ENCODE measurements at regions not wholly inside any gene's neighbourhood (a gene's known extent, or its start where the extent isn't known, plus 50 kb on each side); places are given as distances from the start of the nearest gene placed in this dataset.

DNA sequence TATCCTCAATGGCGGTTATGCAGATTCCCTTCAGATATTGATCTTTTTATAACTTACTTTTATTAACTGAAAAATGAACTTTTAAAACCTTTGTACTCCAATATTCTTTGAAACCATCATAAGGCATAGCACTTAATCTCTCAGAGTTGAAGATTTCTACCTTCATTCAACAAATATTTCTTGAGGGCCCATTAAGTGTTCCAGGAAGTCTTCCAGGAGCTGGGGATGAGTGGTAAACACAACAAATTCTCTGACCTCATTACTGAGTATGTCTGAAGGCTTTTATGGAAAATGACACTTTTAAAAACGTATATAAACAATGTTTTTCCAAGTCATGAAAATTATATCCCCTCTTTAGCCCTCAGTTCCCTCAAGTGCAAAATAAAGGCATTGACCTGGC is 575.3 kb upstream of the IL12A start:
- Histone ChIP-seq H3K9me3 (peaks cover 0 to 6% (median 0%) of the 10 kb centered on the region in 4 donors), H3K27ac (no peak overlapping the region), H3K4me3 (no peak overlapping the region), H3K36me3 (no peaks in the 10 kb centered on the region), H3K27me3 (no peaks in the 10 kb centered on the region), H3K4me1 (no peaks in the 10 kb centered on the region)
- WGBS, 2 donors = 51 to 65% methylated on average over 2 of the region's 2 CpGs
- no peak for DNase-seq
- intact Hi-C loops (cut with DNase I) = no loop called here
- no peak for TF ChIP-seq CTCF (IDR thresholded peaks at IDR 0.05)
- TF ChIP-seq EP300 (IDR thresholded peaks at IDR 0.05) = no peak
- no peak for TF ChIP-seq POLR2A (IDR thresholded peaks at IDR 0.05)
- TF ChIP-seq POLR2AphosphoS5 (IDR thresholded peaks at IDR 0.05) = no peak

DNA sequence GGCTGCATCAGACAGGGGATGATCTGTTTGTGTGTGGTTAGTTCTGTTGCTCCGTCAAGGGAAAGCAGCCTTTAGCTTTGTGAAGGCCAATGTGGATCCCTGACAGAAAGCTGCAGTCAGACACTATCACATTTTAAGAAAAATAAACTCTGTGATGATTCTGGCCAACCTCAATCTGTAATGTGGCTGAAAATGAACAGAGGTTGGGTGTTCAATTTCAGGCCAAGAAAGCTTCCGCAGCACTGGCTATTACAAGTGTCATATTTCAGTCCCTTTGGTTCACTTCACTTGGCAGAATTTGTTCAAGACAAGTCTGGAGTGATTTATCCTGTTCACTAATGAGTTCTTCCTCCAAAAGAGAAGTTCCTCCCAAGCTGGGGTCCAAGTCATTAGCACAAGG is 571.8 kb upstream of the IL12A start:
- H3K27me3 ChIP-seq = no peaks in the 10 kb centered on the region
- intact Hi-C loops (cut with DNase I) = no loop called here
- no peaks in the 10 kb centered on the region for H3K9me3 ChIP-seq
- no peak overlapping the region for H3K27ac ChIP-seq
- no peak overlapping the region for H3K4me3 ChIP-seq
- H3K4me1 ChIP-seq = no peaks in the 10 kb centered on the region
- DNase-seq = no peak
- H3K36me3 ChIP-seq = no peaks in the 10 kb centered on the region
- WGBS, 2 donors = 55% methylated on average over 2 of the region's 2 CpGs
- TF ChIP-seq POLR2A (IDR thresholded peaks at IDR 0.05) (no peak), EP300 (IDR thresholded peaks at IDR 0.05) (no peak), CTCF (IDR thresholded peaks at IDR 0.05) (no peak), POLR2AphosphoS5 (IDR thresholded peaks at IDR 0.05) (no peak)

DNA sequence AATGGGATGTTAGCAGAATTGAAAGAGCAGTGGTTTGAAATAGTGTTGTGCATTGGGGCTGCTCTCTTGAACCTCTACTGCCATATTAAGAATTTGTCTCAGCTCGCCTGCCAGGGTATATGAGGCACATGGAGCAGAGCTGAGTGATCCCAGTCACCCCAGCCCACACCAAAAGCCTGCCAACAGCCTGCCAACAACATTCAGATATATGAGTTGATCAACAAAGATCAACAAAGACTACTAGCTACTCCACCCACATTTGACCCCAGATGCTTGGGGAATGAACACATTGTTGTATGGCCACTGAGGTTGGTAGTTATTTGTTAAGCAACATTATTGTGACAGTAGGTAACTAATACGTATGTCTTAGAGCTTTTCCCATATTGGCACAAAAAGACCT is 570.9 kb upstream of the IL12A start:
- H3K36me3 ChIP-seq = no peaks in the 10 kb centered on the region
- H3K4me1 ChIP-seq = no peaks in the 10 kb centered on the region
- H3K27me3 ChIP-seq = no peaks in the 10 kb centered on the region
- DNase-seq = no peak
- no peak overlapping the region for H3K27ac ChIP-seq
- no peaks in the 10 kb centered on the region for H3K9me3 ChIP-seq
- TF ChIP-seq POLR2A (IDR thresholded peaks at IDR 0.05) (no peak), EP300 (IDR thresholded peaks at IDR 0.05) (no peak), CTCF (IDR thresholded peaks at IDR 0.05) (no peak), POLR2AphosphoS5 (IDR thresholded peaks at IDR 0.05) (no peak)
- H3K4me3 ChIP-seq = no peak overlapping the region
- 67% methylated on average over 2 of the region's 2 CpGs for WGBS, 2 donors
- intact Hi-C loops (cut with DNase I) = no loop called here

GRCh38 chr3:159418571-159419526 is 569.8 kb upstream of the IL12A start:
- no peak for DNase-seq
- no peak for TF ChIP-seq EP300 (IDR thresholded peaks at IDR 0.05)
- TF ChIP-seq POLR2AphosphoS5 (IDR thresholded peaks at IDR 0.05) = no peak
- no peak for TF ChIP-seq CTCF (IDR thresholded peaks at IDR 0.05)
- TF ChIP-seq POLR2A (IDR thresholded peaks at IDR 0.05) = no peak
- Histone ChIP-seq H3K4me3 (no peak overlapping the region), H3K27ac (no peak overlapping the region), H3K36me3 (no peaks in the 10 kb centered on the region), H3K4me1 (no peaks in the 10 kb centered on the region), H3K9me3 (no peaks in the 10 kb centered on the region), H3K27me3 (no peaks in the 10 kb centered on the region)
- intact Hi-C loops (cut with DNase I) = no loop called here
- 35 to 41% methylated on average over 4 of the region's 4 CpGs for WGBS, 2 donors
